GM18858 (cell line): ENCODE measurements at regions not wholly inside any gene's neighbourhood (a gene's known extent, or its start where the extent isn't known, plus 50 kb on each side); places are given as distances from the start of the nearest gene placed in this dataset.
"Not testable (repeated sequence)": the region's sequence is repeated elsewhere in the genome, so short reads cannot be mapped to it uniquely, and the experiment has no call there.

Experiments
- ATAC-seq: cut with Tn5 transposase; IDR thresholded peaks from one replicate; pipeline ENCODE4 v1.9.1; 2021; ENCODE audit not compliant: unreplicated experiment

DNA sequence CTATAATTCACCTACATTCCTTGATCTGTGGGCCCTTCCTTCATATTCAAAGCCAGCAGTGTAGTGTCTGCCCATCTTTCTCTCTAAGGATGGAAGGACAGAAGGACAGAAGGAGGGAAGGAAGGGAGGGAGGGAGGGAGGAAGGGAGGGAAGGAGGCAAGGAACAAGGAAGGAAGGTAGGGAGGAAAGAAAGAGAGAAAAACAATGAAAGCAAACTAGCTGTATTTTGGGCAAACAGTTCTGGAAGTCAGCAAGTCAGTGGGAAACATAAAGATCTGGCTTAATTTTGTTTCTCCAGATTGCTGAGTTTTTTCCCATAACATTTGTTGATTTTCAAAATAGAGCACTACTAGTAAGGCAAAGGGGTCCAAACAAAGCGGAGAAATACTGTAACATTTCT is 555.2 kb upstream of the EPHA5 start:
- no peak for ATAC-seq

DNA sequence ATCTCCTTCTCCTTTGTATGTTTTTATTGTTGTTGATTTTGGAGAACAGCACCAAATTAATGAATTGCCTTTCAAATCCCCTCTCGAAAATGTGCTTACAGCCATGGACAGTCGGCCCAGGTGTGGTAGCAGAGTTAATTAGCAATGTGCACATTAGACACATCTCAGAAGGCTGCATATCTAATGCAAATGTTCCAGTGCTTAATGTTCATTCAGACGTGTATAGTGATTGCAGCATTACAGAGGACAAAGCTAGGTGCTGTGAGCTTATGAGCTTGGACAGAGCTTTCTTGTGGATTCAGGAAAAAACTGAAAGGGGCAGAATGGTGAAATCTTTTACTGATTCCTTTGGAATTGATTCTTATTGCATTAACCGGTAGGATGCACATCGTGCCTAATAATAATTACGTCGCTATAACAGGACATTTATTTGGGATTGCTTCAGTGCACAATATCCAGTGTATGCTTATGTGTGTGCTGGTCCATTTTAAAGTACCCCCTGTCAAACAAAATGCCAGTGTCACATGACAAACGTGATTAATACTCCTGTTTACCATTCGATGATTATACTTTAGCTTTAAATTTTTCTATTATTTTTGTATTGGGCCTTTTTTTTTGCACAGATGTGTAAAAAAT is 552.9 kb upstream of the EPHA5 start:
- no peak for ATAC-seq

DNA sequence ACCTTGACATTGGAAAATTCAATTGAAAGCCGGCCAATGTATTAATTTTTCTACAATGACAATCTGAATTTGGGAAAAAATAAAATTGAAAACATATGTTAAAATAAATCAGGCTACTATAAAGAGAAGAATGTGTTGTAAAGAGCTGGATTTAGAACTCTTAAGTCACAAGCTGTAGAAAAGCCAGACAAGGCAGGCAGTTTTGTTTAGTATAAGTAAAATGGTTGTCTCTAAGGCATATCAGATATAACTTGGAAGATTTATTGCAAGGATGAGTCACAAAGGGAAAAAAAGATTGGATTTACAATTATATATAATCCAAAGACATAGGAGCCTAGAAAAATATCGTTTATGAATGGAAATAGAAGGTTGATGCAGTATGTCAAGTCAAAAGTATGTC is 549.1 kb upstream of the EPHA5 start:
- no peak for ATAC-seq

DNA sequence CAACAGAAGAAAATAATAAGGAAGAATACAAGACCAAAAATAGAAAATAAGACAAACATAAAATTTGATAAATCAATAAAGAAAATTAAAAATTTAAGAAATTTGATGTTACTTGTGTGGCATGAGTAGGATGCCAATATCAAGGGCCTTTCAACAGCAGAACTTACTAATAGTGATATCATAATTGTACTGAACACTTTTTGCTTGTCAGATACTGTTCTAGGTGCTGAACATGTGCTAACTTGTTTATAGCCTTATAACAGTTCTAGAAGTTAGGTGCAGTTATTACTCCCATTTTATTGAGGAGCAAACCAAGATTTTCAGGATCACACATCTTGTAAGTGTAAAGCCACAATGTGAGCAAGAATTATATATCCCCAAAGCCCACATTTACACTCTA is 546.0 kb upstream of the EPHA5 start:
- ATAC-seq, result no peak

DNA sequence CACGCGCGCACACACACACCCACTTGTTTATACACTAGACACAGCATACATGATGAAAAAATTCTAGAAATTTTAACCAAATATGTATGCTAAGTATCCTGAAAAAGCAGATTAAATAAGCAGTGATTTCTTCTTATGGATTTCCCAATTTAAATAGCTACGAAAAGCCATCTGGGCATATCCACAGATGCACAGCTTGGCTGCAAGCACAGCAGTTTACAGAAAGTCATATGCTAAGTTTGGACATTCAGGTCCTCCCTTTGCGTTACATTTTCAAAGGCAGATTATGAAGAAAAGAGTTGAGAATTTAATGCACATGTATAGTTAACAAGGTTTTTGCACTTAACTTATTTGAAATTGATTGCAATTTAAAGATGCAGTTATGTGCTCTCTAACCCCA is 542.2 kb upstream of the EPHA5 start:
- ATAC-seq, result no peak

DNA sequence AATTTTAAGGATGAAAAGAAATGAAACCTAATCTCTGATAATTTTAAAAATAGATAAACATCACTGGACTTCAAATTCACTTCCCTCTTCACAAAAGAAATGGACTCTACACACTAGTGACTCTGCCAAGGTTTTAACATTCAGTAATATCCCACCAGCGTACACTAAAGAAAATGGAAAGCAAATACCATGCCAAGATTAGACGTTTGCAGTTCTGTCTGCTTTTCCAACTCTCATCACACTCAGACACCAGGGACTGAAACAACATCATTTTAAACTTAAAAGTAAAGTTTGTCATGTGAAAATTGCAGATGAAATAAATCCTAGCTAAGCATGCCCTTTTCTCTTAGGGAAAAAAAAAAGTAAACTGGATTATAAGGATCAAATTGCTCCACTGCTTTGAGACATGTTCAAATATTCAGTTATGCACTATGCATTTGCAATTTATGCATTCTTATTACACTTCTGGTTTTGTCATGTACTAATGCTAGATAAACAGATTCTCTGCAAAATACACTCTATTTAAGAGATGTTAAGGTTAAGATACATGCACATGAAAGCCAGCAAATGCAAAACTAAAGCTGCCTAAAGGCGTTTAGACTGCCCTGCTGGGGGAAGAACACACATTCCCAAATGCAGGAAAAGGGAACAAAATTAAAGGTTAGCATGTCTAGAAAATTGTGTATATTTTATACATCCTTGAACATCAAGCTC is 534.4 kb upstream of the EPHA5 start:
- ATAC-seq, result no peak

DNA sequence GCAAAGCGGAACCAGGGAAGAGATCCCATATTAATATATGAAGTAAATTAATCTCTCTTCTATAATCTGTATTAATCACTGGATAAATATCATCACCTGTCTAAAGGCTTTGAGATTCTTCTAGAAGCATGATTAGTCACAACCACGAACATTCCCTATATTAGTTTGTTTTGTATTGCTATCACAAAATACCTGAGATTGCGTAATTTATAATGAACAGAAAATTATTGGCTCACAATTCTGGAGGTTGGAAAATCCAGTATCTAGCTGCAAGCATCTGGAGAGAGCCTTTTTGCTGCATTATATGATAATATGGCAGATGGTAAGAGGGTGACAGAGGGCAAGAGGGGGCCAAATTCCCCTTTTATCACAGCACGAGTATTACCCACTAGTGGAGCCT is 532.6 kb upstream of the EPHA5 start:
- no peak for ATAC-seq

DNA sequence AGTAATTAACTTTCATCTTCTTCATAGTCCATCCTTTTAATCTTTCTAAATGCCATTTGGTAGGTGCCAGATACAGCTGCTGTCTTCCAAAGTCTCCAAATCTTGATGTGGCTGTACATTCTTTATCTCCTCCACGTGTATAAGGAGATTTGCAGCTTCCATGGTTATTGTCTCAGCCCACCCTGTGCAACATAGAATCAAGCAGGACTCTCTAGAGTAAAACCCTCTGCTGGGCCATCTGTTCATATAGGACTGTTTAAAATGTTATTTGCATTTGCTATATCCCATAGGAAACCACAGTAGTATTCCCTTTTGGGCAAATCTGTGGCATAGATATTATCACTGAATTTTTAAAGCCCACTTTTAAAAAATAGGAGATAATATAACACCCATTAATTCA is 527.2 kb upstream of the EPHA5 start:
- no peak for ATAC-seq

DNA sequence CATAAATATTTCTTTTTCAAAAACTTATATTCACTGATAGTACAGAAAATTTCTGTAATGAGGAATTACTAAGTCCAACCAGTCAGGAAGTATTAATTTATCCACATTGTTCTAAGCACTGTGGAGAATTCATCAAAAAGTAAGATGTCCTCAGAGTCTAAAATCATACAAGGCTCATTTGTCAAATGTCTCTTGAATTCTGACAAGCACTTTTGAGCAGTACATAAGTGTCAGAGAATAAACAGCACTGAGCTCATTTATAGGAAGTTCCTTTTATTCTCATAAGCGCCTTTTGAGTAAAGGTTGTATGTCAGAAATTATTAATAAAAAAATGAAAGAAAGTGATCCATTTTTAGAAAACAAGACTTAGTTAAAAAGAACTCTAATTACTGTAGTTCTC is 523.2 kb upstream of the EPHA5 start:
- ATAC-seq, result no peak

DNA sequence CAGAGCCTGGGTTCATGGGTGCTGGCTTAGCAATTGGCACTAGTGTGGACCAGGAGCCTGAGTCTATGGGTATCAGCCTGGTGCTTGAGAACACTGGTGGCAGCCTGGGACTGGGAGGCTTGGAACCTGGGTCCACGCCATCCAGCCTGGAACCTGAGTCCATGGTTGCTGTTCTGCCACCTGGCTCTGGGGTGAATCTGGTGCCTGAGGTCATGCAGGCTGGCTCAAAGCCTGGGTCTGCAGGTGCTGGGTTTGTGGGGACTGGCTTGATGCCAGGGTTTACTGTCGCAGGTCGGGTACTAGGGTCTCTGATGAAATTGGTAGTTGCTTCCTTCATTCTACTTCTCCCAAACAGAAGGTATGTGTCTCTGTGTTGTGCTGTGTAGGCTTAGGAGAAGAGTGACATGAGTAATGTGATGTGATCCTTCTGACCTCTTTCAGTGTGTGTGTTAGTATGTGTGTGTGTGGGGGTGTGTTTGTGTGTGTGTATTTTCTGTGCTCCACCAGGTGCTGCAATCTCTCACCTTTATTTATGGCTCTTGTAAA is 517.0 kb upstream of the EPHA5 start:
- ATAC-seq, result no peak

DNA sequence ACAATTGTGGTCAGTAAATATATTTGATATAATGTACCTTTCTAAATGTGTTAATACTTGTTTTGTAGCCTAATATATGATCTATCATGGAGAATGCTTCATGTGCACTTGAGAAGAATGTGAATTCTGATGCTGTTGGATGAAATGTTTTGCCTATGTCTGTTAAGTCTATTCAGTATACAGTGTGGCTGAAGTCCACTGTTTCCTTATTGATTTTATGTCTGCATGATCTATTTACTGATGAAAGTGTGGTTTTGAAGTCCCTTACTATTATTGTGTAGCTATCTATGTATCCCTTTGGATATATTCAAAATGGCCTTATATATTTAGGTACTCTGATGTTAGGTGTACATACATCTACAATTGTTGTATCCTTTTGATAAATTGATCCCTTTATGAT is 515.8 kb upstream of the EPHA5 start:
- ATAC-seq, result no peak

DNA sequence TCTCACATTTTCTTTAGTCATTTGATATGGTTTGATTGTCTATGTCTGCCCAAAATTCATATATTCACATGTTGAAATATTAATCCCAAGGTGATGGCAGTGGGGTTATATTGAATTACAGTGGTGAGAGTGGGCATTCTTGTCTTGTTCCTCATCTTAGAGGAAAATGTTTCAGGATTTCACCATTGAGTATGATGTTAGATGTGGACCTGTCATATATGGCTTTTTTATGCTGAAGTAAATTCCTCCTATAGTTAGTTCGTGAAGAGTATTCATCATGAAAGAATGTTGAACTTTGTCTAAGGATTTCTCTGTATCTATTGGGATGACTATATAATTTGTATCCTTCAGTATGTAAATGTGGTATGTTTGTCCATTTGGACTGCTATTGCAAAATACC is 512.3 kb upstream of the EPHA5 start:
- ATAC-seq, result no peak

DNA sequence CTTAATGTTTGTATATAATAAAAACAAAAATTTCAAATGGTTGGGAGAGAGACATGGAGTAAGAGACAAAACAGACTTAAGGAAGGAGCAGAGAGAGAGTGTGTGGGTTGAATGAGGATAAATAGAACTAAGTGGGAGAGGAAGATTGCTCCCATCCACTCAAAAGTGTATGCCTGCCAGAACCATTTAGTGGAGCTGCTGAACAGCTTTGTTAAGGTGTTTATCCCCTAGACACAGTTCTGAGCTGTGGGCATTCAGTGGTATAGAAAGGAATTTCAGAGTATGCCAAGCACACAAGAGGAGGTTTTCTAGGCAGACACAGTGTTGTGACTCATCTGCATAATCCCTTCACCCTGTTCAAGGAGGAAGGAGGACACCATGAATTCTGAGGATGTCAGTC is 508.6 kb upstream of the EPHA5 start:
- ATAC-seq, result no peak

DNA sequence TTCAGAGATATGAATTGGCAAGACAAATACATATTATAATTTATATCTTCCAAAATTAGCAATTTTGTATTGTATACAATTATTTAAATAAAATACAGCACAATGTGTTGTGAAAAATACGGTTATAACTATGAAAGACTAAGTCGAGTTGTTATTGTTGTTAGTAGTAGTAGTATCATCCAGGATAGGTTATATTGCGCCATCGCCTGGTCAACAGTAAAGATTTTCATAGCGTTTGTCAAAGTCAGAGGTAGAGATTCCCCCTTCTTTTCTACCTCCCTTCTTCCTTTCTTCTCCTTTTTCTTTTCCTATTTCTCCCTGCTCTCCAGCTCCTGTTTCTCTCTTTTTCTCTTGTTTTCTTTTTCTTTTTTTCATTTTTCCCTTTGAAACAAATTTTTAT is 499.1 kb upstream of the EPHA5 start:
- no peak for ATAC-seq

DNA sequence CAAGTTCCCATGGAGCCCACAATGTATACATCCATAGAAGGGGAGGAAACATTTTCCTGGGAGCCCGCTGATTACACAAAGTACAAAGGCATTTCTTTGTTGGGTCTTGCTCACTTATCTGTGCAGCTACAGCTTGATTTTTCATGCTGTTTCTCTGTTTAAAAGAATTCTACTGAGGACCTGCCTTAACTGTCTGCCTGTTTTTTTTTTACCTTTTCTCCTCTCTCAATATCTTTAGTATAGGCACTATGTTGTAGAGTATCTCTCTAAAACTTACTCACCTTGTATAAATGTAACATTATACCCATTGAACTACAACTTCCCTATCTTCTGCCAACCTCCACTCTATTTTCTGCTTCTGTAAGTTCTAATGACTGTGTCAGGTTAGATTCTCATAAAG is 494.6 kb upstream of the EPHA5 start:
- ATAC-seq, result no peak

DNA sequence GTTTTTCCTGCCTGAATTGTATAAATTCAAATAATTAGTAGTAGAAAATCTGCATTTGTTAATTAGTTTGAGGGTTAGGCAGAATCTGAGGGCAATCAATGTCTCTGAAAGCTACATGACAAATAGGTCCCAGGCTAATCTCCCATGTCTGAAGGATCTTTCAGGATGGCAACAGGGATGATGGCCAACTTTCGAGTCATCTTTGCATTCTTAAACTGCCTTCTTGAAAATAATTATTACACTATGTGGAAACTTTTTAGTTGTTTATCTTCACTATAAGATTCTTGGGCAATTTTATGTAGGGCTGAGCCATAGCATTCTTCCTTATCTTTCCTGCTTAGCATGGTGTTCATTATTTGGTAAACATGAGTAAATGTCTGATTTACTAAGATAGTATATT is 490.3 kb upstream of the EPHA5 start:
- ATAC-seq, result no peak

DNA sequence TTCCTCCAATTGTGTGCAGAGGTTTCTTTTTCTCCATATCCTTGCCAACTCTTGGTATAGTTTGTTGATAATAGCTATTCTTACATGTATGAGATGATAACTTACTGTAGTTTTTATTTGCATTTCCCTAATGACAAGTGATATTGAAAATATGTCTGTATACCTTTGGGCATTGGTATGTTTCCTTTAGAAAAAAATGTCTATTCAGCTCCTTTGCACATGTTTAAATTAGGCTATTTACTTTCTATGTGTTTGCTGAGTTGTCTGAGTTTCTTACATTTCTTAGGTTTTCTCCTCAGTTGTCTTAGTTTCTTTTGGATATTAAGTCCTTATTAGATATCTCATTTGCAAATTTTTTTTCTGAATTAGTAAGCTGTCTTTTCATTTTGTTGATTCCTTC is 487.3 kb upstream of the EPHA5 start:
- ATAC-seq, result no peak

DNA sequence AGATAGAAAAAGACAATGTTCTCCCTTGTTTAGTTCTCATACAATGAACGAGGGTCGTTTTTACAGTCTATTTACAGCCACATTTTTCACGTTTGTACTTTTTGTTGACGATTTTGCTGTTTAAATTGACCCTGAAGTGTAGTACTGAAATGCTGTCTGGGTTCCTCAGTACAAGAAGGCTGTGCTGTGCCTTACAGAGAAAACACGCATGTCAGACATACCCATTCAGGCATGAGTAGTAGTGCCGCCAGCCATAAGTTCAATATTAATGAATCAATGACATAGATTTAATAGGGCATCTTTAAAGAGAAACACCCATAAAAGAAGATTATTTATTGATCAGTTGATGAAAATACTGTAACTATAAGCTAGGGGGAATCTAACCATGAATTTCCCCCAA is 459.8 kb upstream of the EPHA5 start:
- no peak for ATAC-seq

DNA sequence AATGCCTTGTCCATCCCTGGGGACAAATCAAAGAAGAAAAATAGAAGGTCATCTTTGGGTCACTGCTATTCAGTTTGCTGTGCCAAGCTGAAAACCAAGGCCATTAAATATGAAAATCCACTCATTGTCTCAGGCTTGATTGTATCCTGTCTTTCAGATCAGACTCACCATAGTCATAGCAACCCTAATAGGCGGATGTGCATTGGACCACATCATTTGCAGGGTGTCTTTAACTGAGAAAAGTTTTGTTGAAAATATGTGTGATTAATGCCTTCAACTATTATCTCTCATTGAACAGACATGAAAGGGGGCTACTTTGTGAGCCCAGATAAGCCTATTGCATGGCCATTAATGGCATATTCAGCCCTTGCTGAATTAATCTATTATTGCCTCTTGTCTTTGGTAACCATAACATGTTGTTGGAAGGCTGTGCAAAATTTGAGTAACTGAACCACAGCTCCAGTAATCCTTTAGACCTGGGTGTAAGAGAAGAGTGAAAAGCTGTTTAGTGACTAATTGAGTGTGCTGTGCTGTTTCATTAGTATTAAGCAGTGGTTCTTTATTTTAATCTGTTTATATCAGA is 453.6 kb upstream of the EPHA5 start:
- ATAC-seq, result no peak

DNA sequence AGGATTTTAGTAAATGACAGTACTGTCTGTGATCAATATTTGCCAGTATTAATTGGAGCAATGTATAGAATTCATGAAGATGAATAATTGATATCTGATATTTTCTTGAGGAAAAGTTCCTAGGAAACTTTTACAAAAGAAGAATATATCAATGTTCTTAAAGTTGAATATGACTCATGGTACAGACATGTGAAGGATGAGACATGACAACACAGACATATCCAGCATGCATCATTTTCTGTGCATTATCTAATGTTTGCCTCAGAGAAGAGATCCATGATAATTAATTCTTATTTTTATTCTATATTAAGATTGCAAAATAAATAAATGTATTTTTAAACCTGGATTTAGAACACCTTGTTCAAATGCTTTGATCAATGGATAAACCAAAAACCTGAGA is 452.9 kb upstream of the EPHA5 start:
- ATAC-seq, result no peak

DNA sequence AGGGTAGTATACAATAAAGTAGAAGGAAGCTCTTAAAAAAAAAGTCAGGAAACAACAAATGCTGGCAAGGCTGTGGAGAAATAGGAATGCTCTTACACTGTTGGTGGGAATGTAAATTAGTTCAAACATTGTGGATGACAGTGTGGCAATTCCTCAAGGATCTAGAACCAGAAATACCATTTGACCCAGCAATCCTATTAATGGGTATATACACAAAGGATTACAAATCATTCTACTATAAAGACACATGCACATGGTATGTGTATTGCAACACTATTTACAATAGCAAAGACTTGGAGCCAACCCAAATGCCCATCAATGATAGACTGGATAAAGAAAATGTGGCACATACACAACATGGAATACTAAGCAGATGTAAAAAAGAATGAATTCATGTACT is 444.9 kb upstream of the EPHA5 start:
- not testable (repeated sequence) for ATAC-seq

DNA sequence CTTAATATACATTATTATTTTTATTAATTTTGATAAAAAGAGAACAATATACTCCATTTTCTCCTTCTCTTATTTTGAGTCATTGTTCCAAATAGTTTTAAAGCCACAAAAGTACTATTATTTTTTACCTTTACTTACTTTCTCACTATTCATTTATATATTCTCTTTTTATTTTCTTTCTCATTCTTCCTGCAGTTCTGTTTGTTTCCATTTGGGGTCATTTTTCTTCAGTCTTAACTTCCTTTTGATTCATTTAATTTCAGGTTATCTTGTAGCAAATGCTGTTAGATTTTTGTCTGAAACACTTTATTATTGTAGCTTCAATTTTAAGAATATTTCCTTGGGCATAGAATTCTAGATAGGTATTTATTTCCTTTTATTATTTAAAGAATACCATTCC is 438.6 kb upstream of the EPHA5 start:
- ATAC-seq, result no peak

DNA sequence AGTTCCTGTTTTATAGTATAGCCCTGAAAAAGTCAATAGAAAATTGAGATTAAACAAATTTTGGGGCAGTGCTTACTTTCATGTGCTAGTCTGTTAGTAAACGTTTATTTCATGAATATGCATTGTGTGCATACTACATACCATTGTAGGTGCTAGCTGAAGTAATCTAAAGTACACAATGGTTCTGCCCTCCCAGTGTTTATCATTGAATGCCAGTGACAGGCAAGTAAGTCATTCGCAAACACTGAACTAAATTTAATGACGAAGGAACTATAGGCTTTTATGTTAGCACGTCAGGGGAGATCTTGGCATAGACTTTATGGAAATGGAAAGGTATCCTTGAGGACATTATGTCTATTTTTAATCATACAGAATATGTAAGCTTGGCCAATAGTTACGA is 426.9 kb upstream of the EPHA5 start:
- ATAC-seq, result no peak
